Lower leg skin (tissue), 4 donors: ENCODE measurements at regions not wholly inside any gene's neighbourhood (a gene's known extent, or its start where the extent isn't known, plus 50 kb on each side); places are given as distances from the start of the nearest gene placed in this dataset.

Experiments
- DNase-seq, 2 donors: peaks; one replicate each; pipeline ENCODE4 v3.0.0-alpha.2; 2019; ENCODE audit warnings: low spot score in 2 of 2
- H3K4me3 ChIP-seq: fragments of 200-600 bp; sonication (generic); 2 replicates; pipeline ENCODE4 v1.5.1; 2017; ENCODE audit warnings: mild to moderate bottlenecking, low read depth; ENCODE audit not compliant: poor library complexity, severe bottlenecking
- POLR2A ChIP-seq, 2 donors: fragments of 450-650 bp; IDR thresholded peaks; one replicate each; pipeline ENCODE4 v1.6.1; 2016 to 2017; ENCODE audit warnings: antibody characterized with exemption in 2 of 2, mild to moderate bottlenecking in 1 of 2, moderate library complexity in 1 of 2
- WGBS, 2 donors: methylation state at CpG; one replicate each; pipeline ENCODE4 v1.1.5; 2018; 5-methylcytosine and 5-hydroxymethylcytosine counted together
- intact Hi-C: fragments of 100-400 bp; cut with DNase I; formaldehyde crosslinking; loops from one replicate; pipeline ENCODE4 v1.15.0; 2023; ENCODE audit warnings: low total_unique reads
- TF ChIP-seq, protein P1 (sequence below), 3 donors: fragments of 450-650 bp; IDR thresholded peaks; one replicate each; pipeline ENCODE4 v1.5.1; 2016; ENCODE audit warnings: antibody characterized with exemption in 3 of 3, mild to moderate bottlenecking in 3 of 3, moderate library complexity in 2 of 3

DNA sequence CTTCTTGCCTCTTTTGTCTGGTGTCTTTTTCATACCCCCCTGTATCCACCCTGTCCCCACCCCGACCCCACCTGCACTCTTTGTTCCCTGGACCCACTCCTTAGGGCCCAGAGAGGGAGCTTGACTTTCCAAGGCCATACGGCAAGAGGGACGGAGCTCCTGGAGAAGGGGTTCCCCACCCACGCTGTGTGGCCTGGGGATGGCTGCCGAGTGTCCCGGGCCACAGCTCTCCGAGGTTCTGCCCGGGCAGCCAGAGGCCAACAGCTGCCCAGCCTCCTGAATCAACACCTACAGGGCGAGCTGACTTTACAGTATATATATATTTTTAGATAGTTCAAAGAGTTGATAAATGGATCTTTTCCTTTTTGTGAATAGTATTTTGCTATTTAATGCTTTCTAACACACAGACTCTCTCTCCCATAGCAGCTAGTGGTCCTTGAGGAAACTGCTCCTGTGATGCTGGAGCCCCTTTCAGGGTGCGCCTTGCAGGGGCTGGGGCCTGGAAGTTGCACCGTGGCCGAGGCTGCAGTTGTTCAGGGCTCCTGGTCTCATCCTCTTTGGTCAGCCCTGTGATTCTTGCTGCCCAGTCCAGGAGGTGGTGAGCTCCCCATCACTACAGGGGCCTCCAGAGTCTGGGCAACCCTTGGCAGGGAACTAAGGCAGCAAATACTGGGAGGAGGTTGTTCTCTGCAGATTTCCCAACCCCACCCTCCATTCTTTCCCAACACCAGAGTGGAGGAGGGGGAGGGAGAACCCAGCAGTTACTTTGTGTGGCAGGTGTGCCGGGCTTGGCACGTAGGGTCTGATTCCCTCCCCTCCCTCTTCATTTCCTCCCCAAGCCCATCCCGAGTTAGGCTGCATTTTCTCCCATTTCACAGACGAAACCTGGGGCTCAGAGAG, 321.6 kb downstream of the PTPRU start:
- no peak overlapping the region for H3K4me3 ChIP-seq
- intact Hi-C loops = no loop called here
- WGBS, 2 donors = 73 to 78% methylated on average over 16 of the region's 16 CpGs
- DNase-seq = peak in 1 of 2 donors; percentile 82
- no peak for TF ChIP-seq POLR2A (IDR thresholded peaks at IDR 0.05)
- TF ChIP-seq, protein P1, sequence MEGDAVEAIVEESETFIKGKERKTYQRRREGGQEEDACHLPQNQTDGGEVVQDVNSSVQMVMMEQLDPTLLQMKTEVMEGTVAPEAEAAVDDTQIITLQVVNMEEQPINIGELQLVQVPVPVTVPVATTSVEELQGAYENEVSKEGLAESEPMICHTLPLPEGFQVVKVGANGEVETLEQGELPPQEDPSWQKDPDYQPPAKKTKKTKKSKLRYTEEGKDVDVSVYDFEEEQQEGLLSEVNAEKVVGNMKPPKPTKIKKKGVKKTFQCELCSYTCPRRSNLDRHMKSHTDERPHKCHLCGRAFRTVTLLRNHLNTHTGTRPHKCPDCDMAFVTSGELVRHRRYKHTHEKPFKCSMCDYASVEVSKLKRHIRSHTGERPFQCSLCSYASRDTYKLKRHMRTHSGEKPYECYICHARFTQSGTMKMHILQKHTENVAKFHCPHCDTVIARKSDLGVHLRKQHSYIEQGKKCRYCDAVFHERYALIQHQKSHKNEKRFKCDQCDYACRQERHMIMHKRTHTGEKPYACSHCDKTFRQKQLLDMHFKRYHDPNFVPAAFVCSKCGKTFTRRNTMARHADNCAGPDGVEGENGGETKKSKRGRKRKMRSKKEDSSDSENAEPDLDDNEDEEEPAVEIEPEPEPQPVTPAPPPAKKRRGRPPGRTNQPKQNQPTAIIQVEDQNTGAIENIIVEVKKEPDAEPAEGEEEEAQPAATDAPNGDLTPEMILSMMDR (IDR thresholded peaks at IDR 0.05) = no peak

- H3K4me3 ChIP-seq = no peak overlapping the region
- DNase-seq = peak in 1 of 2 donors; percentile 42
- intact Hi-C loops = no loop called here
- TF ChIP-seq, protein P1 (IDR thresholded peaks at IDR 0.05) = no peak
- TF ChIP-seq POLR2A (IDR thresholded peaks at IDR 0.05) = no peak
- 74 to 83% methylated on average over 4 to 5 of the region's 5 CpGs for WGBS, 2 donors
Observed at GRCh38 chr1:29557066-29557465, 320.7 kb downstream of the PTPRU start.

- 63 to 79% methylated on average over 4 of the region's 4 CpGs for WGBS, 2 donors
- no peak for DNase-seq
- intact Hi-C loops = no loop called here
- no peak overlapping the region for H3K4me3 ChIP-seq
- no peak for TF ChIP-seq POLR2A (IDR thresholded peaks at IDR 0.05)
- TF ChIP-seq, protein P1 (IDR thresholded peaks at IDR 0.05) = no peak
Observed at GRCh38 chr1:29556657-29557056, 320.3 kb downstream of the PTPRU start.

GRCh38 chr1:29555043-29555620, 318.8 kb downstream of the PTPRU start:
- no peak overlapping the region for H3K4me3 ChIP-seq
- peak in 1 of 2 donors; percentile 70 for DNase-seq
- 66 to 82% methylated on average over 10 of the region's 10 CpGs for WGBS, 2 donors
- TF ChIP-seq POLR2A (IDR thresholded peaks at IDR 0.05) = no peak
- TF ChIP-seq, protein P1 (IDR thresholded peaks at IDR 0.05) = no peak
- intact Hi-C loops = no loop called here

DNA sequence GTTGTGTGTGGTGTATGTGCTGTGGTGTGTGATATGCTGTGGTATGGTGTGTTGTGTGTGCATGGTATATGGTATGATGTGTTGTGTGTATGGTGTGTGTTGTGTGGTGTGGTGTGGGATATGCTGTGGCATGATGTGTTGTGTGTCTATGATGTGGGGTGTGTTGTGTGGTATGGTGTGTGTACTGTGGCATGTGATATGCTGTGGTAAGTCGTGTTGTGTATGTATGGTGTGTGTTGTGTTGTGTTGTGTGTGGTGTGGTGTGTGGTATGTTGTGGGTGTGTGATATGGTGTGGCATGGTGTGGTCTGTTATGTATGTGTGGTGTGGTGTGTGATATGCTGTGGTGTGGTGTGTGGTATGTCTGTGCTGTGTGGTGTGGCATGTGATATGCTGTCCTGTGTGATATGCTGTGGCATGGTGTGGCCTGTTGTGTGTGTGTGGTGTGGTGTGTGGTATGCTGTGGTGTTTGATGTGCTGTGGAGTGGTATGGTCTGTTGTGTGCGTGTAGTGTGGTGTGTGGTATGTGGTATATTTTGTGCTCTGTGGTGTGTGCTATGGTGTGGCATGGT, 318.0 kb downstream of the PTPRU start:
- WGBS, 2 donors = 91 to 92% methylated on average over 2 of the region's 2 CpGs
- intact Hi-C loops = no loop called here
- DNase-seq = peak in 1 of 2 donors; percentile 3
- TF ChIP-seq, protein P1 (IDR thresholded peaks at IDR 0.05) = no peak
- TF ChIP-seq POLR2A (IDR thresholded peaks at IDR 0.05) = no peak
- H3K4me3 ChIP-seq = no peak overlapping the region
